ENCODE measurements at regions not wholly inside any gene's neighbourhood (a gene's known extent, or its start where the extent isn't known, plus 50 kb on each side); places are given as distances from the start of the nearest gene placed in this dataset.

DNA sequence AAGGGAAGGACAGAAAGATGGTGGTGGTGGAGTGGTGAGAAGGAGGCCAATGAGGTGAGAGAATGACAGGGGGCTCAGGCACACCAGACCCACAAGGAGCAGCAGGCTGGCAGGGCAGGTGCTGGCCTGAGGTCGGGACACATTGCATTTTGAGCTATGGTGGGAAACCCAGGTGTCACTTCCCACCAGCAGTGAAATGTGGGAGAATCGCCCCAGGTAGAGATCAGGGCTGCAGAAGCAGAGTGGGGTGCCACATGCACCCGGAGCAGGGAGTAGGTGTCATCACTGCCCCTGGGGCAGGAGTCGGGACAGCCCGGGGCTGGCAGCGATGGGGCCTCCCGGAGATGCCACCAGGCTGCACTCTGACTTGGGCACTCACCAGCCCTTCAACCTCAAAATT is 315.8 kb downstream of the BCL11B start:
- H3K27ac ChIP-seq = no peak overlapping the region
- TF ChIP-seq CTCF (conservative IDR thresholded peaks at IDR 0.05) = no peak

GRCh38 chr14:98956661-98957060 is 315.3 kb downstream of the BCL11B start:
- H3K27ac ChIP-seq = no peak overlapping the region
- TF ChIP-seq CTCF (conservative IDR thresholded peaks at IDR 0.05) = no peak

- no peak overlapping the region for H3K27ac ChIP-seq
- TF ChIP-seq CTCF (conservative IDR thresholded peaks at IDR 0.05) = no peak
Observed at GRCh38 chr14:98957211-98958047, 314.6 kb downstream of the BCL11B start.

DNA sequence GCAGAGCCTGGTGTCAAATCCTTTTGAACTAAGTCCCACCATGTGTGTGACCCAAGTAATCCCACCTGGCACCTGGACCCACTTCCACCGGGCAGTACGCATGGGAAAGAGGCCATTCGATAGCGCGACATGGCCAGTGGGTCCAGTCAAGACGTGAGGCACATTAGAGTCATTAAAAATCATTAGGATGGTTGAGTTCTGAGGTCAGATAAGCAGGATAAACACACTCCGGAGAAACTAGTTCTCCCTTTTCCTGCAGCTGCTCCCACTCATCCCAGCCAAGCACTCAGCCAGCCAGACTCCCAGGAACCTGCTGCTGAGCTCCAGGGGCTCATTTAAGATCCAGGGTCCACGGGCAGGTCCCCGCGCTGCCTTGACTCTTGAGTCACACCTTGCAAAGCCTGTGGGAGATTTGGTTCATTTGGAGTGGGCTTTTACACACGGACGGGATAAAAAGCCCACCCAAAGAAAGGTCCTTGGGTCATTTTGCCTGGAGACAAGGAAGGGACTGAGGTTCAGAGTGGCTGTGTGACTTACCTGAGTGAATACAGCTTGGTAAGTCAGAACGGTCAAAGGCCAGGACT is 313.9 kb downstream of the BCL11B start:
- H3K27ac ChIP-seq = no peak overlapping the region
- TF ChIP-seq CTCF (conservative IDR thresholded peaks at IDR 0.05) = no peak

GRCh38 chr14:98958632-98959031 is 313.4 kb downstream of the BCL11B start:
- no peak for TF ChIP-seq CTCF (conservative IDR thresholded peaks at IDR 0.05)
- no peak overlapping the region for H3K27ac ChIP-seq

GRCh38 chr14:98959410-98959809 is 312.6 kb downstream of the BCL11B start:
- H3K27ac ChIP-seq = no peak overlapping the region
- no peak for TF ChIP-seq CTCF (conservative IDR thresholded peaks at IDR 0.05)

GRCh38 chr14:98959958-98960616 is 311.9 kb downstream of the BCL11B start:
- H3K27ac ChIP-seq = no peak overlapping the region
- TF ChIP-seq CTCF (conservative IDR thresholded peaks at IDR 0.05) = no peak
